ENCODE measurements at regions not wholly inside any gene's neighbourhood (a gene's known extent, or its start where the extent isn't known, plus 50 kb on each side); places are given as distances from the start of the nearest gene placed in this dataset.
A peak's percentile ranks its signal among the peaks of the same experiment; 100 is the strongest.

- no peak for TF ChIP-seq POLR2A (IDR thresholded peaks at IDR 0.05; ENCODE audit: low read depth, low read length)
- no peak for DNase-seq (ENCODE audit: insufficient read length, low spot score)
- no peak for FAIRE-seq
Observed at GRCh38 chr12:127336416-127336815, 930.6 kb upstream of the TMEM132C start.

GRCh38 chr12:127339065-127339464, 927.9 kb upstream of the TMEM132C start:
- DNase-seq (ENCODE audit: insufficient read length, low spot score) (no peak), FAIRE-seq (no peak)
- no peak for TF ChIP-seq POLR2A (IDR thresholded peaks at IDR 0.05; ENCODE audit: low read depth, low read length)

GRCh38 chr12:127340381-127340780, 926.6 kb upstream of the TMEM132C start:
- FAIRE-seq (no peak), DNase-seq (ENCODE audit: insufficient read length, low spot score) (no peak)
- TF ChIP-seq POLR2A (IDR thresholded peaks at IDR 0.05; ENCODE audit: low read depth, low read length): no peak

- FAIRE-seq (no peak), DNase-seq (ENCODE audit: insufficient read length, low spot score) (no peak)
- no peak for TF ChIP-seq POLR2A (IDR thresholded peaks at IDR 0.05; ENCODE audit: low read depth, low read length)
Observed at GRCh38 chr12:127342861-127343260, 924.1 kb upstream of the TMEM132C start.

GRCh38 chr12:127343940-127344339, 923.0 kb upstream of the TMEM132C start:
- DNase-seq (ENCODE audit: insufficient read length, low spot score) (no peak), FAIRE-seq (no peak)

GRCh38 chr12:127351481-127352010, 915.4 kb upstream of the TMEM132C start:
- FAIRE-seq (no peak), DNase-seq (ENCODE audit: insufficient read length, low spot score) (no peak)
- TF ChIP-seq POLR2A (IDR thresholded peaks at IDR 0.05; ENCODE audit: low read depth, low read length): no peak

More at GRCh38 chr12:127343940-127344339, 923.0 kb upstream of the TMEM132C start:
- no peak for TF ChIP-seq POLR2A (IDR thresholded peaks at IDR 0.05; ENCODE audit: low read depth, low read length)

- peak; percentile 31 for DNase-seq (ENCODE audit: insufficient read length, low spot score)
- TF ChIP-seq POLR2A (IDR thresholded peaks at IDR 0.05; ENCODE audit: low read depth, low read length): 0 out of 2 replicates have a peak, but pooled peaks have one; percentile 17
Observed at GRCh38 chr12:127355061-127355841, 911.7 kb upstream of the TMEM132C start.

GRCh38 chr12:127358888-127359287, 908.1 kb upstream of the TMEM132C start:
- FAIRE-seq (no peak), DNase-seq (ENCODE audit: insufficient read length, low spot score) (no peak)
- no peak for TF ChIP-seq POLR2A (IDR thresholded peaks at IDR 0.05; ENCODE audit: low read depth, low read length)

More at GRCh38 chr12:127355061-127355841, 911.7 kb upstream of the TMEM132C start:
- FAIRE-seq: no peak

- no peak for DNase-seq (ENCODE audit: insufficient read length, low spot score)
- no peak for FAIRE-seq
- no peak for TF ChIP-seq POLR2A (IDR thresholded peaks at IDR 0.05; ENCODE audit: low read depth, low read length)
Observed at GRCh38 chr12:127360580-127360979, 906.4 kb upstream of the TMEM132C start.

- TF ChIP-seq POLR2A (IDR thresholded peaks at IDR 0.05; ENCODE audit: low read depth, low read length): no peak
- FAIRE-seq (no peak), DNase-seq (ENCODE audit: insufficient read length, low spot score) (no peak)
Observed at GRCh38 chr12:127362121-127362520, 904.8 kb upstream of the TMEM132C start.

- FAIRE-seq (no peak), DNase-seq (ENCODE audit: insufficient read length, low spot score) (no peak)
- TF ChIP-seq POLR2A (IDR thresholded peaks at IDR 0.05; ENCODE audit: low read depth, low read length): no peak
Observed at GRCh38 chr12:127363392-127363791, 903.6 kb upstream of the TMEM132C start.

GRCh38 chr12:127373559-127373958, 893.4 kb upstream of the TMEM132C start:
- no peak for TF ChIP-seq POLR2A (IDR thresholded peaks at IDR 0.05; ENCODE audit: low read depth, low read length)
- DNase-seq (ENCODE audit: insufficient read length, low spot score) (no peak), FAIRE-seq (no peak)

- DNase-seq (ENCODE audit: insufficient read length, low spot score) (no peak), FAIRE-seq (no peak)
- TF ChIP-seq POLR2A (IDR thresholded peaks at IDR 0.05; ENCODE audit: low read depth, low read length): no peak
Observed at GRCh38 chr12:127374447-127374846, 892.5 kb upstream of the TMEM132C start.

- DNase-seq (ENCODE audit: insufficient read length, low spot score) (peak; percentile 60), FAIRE-seq (no peak)
- TF ChIP-seq POLR2A (IDR thresholded peaks at IDR 0.05; ENCODE audit: low read depth, low read length): no peak
Observed at GRCh38 chr12:127381043-127381668, 885.8 kb upstream of the TMEM132C start.

Measured in H54 (cell line).